NOMO-1 (cell line): ENCODE measurements at regions not wholly inside any gene's neighbourhood (a gene's known extent, or its start where the extent isn't known, plus 50 kb on each side); places are given as distances from the start of the nearest gene placed in this dataset.
"Not testable (repeated sequence)": the region's sequence is repeated elsewhere in the genome, so short reads cannot be mapped to it uniquely, and the experiment has no call there.

Experiments
- DNase-seq, 2 experiments: peaks; one replicate each; lab custom pipeline; 2025; ENCODE audit not compliant: unreplicated experiment in 2 of 2; lab: John Stamatoyannopoulos, UW

DNA sequence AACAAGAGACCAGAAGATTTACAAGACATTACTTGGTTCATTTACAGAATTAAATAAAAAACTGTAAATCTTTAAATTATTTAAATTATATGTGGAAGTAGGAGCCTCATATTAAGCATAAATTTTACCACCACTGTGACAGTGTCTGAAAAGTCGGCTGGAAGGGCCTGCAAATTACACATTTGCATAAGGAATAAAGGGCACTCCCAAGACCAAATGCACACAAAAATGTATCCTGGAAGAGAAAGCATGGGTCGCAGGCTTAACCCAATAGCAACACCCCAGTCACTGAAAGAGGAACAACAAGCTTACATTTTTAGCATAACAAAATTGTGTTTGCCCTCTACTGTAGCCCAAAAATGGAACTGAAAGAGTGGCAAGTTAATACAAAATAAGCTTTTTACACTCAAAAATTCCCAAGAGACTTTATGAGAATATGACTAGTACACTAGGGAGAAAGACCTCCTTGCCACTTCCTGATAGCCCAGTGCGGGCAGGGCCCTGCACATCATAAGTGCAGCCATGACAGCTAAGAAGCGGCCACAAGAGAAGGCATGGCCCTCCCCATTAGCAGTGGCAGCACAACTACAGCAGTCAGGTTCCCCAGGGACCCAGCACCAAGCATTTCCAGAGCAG lies 482.0 kb downstream of the DTWD2 start:
- no peak for DNase-seq

DNA sequence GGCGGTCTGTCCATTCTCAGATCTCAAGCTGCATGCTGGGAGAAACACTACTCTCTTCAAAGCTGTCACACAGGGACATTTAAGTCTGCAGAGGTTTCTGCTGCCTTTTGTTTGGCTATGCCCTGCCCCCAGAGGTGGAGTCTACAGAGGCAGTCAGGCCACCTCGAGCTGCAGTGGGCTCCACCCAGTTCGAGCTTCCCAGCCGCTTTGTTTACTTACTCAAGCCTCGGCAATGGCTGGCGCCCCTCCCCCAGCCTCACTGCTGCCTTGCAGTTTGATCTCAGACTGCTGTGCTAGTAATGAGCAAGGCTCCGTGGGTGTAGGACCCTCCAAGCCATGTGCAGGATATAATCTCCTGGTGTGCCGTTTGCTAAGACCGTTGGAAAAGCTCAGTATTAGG lies 486.1 kb downstream of the DTWD2 start:
- not testable (repeated sequence) for DNase-seq

DNA sequence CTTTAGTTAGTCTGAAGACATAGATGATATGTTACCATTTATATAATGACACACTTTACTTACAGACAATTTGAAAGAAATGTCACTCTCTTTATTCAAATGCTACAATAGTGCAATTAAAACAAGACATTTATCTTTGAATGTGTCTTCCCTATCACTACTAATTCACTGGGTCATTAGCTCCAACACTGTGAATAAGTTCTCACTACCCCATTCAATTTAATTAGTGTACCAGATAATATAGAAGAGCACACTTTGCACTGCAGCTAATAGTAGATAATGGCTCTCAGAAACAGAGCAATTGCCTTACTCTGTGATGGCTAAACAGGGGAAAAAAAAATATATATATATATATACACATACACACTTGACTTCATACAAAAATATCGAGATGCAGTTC lies 497.0 kb downstream of the DTWD2 start:
- DNase-seq, result no peak

DNA sequence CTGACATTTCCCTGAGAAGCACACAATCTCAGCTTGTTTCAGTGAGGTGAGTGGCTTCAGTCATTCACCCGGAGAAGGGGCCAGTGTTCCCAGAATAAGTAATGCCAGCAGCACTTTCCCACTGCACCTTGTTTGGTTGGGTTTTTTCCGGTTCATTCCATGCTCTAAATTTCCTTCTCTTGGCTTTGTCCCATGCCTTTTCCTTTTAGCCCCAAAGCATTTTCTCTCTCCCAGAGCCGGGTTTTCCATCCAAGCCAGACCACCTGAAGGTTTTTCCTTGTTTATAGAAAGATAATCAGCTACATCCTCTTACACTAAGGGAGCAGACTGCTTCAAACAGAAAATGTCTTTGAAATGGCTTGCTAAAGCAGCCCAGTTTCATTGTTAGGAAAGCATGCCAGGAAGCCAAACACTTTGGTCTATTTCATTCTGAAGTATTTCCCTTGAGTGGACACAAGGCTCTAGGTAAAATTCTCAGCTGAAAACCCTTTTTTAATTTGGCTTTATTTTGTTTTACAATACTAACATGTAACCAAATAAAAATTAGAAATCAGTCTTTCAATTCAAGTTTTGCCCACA lies 501.6 kb downstream of the DTWD2 start:
- DNase-seq, result no peak

DNA sequence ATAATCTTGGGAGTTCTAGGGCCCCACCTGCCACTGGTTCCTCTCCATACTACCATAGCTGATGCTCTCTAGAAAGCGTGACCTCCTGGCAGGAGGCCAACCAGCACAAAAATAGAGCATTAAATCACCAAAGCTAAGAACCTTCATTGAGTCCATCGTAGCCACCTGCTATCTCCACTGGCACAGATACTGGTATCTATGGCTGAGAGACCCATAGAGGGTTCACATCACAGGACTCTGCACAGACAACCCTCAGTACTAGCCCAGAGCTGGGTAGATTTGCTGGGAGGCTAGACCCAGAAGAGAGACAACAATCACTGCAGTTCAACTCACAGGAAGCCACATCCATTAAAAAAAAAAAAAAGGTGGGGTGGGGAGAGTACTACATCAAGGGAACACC lies 509.1 kb downstream of the DTWD2 start:
- DNase-seq, result no peak

DNA sequence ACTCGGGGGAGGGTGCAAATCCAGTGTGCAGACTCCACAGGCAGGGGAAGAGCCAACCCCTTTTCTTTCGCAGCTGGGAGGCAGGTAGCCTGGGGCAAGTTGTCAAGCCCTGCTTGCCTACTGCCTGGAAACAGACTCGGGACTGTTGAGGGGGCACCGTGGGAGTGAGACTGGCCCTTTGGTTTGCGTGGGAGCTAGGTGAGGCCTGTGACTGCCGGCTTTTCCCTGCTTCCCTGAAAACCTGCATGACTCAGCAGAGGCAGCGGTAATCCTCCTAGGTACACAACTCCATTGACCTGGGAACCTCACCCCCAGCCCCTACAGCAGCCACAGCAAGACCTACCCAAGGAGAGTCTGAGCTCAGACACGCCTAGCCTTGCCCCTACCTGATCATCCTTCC lies 509.5 kb downstream of the DTWD2 start:
- DNase-seq, result no peak

DNA sequence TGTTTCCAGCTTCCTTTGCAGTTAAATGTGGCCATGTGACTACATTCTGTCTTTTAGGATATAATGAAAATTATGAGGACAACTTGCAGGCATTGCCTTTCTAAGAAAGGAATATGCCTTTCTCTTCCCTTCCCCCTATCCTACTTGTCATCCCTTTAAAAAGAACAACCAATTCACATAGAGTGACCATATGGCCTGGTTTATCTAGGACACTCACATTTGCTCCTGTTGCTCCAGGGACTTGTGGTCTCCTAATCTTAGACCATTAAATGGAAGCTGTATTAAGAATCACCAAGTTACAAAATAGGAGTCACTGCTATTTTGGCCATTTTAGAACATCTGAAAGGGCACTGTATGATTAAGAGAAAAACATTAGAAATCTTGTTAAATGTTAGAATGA lies 520.3 kb downstream of the DTWD2 start:
- DNase-seq, result no peak

DNA sequence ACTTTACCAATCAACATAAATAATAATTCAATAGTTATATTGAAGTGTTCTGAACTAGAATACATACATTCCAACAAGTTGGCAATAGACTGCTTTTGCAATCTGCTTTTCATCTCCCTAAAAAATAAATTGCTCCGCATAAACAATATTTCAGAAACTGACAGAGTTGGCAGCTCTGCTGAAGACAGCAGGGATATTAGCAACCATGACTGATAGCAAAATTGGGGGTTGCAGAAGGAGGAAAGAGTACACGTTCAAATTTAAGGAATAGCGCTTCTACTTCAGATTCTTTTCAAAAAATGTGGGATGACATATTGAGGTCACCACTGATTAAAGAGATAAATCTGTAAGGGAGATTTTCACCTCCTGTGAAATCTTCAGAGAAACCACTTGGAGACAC lies 521.2 kb downstream of the DTWD2 start:
- DNase-seq, result no peak

DNA sequence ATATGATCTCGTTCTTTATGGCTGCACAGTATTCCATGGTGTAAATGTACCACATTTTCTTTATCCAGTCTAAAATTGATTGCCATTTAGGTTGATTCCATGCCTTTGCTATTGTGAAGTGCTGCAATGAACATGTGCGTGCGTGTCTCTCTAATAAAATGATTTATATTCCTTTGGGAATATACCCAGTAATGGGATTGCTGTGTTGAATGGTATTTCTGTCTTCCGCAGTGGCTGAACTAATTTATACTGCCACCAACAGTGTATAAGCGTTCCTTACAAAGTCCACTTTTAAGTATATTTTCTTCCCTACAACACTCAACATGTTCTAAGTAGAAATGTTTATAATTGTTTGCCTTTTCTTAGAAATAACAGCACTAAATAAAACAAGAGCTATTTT lies 521.9 kb downstream of the DTWD2 start:
- no peak for DNase-seq

DNA sequence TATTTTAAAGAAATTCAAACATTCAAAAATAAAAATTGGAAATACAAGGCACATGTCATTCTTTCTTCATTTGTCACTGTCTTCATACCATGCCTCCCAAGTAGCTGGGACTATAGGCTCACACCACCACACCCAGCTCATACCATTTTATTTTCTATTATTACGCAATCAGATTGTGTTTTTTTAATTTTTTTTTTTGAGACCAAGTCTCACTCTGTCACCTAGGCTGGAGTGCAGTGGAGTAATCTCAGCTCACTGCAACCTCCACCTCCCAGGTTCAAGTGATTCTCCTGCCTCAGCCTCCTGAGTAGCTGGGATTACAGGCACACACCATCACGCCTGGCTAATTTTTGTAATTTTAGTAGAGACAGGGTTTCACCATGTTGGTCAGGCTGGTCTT lies 526.1 kb downstream of the DTWD2 start:
- not testable (repeated sequence) for DNase-seq

DNA sequence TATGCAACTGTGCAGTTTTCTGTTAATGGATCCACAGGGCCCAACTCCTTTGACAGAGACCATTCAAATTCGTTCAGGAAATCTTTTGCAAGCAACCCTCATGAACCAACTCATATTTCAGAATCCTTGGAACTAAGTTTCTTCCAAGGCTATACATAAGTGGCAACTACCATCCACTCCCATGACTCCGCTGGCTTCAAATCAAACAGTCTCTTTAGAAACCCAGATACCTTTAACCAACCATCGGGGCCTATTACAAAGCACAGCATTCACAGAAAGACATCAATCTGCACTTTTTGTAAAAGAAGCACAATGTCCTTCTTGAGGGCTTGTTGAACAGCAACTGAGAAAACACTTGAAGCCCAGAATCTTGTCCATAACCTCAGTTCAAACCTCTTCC lies 526.9 kb downstream of the DTWD2 start:
- DNase-seq, result no peak

DNA sequence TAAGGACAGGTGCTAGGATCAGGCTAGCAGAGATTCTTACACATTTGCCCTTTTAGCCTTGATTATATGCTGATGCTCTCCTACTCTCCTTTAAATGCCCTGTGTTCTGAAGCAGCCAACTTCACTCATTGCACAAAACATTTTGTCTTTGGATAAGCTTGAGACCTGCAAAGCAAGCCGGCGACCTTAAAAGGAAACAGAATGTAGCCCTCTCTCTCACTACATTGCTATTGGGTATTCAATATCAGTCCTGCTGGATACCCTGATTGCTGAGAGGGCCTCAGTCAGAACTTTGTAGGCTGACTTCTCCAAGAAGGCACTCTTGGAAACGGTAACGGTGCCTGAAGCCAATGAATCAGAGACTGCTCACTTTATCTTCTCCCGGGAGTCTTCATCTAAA lies 528.9 kb downstream of the DTWD2 start:
- no peak for DNase-seq

DNA sequence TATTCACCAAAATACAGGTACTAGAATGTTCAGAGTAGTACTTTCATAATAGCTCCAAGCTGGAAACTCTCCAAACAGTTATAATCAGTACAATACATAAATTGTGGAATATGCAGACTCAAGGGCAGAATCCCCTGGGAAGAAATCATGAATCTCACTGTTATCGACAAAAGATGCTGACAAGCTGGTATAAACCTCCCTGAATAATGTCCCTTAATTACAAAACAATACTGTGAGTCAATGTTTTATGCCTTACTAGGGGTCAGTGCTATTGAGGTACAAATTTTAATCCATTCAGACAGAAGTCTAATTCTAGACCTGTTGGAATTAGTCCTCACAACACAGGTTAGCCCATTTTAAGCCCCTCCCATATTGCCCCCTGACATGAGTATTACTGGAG lies 532.3 kb downstream of the DTWD2 start:
- no peak for DNase-seq

DNA sequence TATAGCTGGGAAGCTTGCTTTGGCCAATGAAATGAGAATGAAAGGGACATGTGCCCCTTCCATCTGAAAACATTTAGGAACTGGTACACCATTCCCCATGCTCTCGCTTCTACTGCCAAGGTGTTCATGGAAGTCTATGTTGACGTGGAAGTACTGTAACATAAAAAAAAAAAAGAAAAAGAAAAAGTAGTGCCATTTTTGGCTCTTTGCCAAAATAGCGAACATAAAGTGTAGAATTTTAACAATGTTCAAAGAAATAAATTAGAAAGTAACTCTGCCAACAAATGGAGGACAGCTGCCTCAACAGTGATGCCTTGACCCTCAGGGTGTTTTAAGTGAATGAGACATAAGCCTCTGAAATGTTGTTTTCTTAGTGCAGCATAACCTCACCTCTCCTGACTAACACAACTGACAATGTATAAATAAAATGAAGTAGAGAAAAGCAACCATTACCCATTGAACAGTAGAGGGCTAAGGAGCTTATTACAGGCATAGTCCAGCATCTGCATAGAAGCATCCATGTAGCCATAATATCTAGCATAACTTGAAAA lies 536.6 kb downstream of the DTWD2 start:
- DNase-seq, result no peak

DNA sequence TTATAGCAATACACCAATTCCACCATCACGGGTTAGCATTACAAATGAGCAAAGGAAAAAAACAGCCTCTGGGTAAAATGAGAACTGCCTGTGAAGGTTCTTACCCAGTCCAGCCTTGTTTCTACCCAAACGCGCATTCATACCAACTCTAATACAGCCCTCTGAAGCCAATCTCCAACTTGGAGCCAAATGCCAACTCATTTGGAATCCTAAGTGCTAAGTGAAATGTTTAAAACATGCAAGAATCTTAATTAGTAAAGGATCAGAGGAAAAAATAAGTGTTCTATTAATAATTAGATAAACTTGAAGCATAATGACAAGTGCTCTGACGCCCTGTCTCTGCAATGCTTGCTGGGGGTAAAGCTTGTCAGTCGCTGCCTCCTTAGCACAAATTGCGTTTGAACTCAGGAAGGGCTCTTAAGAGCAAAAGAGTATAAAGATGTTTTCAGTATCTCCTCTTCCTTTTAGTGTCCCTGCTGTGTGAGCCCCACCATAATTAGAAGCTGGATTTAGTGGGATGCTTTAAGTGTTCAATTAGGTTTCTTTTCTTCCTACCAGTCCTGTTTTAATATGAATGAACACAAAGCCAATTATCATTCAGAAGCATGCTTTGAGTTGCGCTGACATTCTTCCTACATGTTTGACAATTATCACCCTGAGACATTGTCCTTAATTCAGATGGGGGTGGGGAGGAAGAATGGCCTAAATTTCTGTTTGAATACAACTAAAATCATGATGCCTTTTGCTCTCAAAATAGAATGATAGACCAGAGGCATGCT lies 537.6 kb downstream of the DTWD2 start:
- no peak for DNase-seq

DNA sequence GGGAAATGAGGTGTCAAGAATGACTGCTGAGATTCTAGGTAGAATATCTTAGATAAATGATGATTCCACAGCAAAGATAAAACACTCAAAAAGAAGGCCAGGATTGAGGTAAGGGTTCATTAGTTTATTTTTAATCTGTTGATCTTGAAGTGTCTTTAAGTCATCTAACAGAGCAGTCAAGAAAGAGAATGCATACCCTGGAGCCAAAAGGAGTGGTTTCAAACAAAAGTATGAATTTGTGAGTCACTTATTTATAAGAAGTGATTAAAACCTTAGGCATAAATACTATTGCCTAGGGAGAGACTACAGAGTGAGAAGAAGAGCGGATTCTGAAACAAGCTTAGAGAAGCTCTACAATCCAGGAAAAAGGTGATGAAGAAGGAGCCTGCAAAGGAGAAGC lies 541.0 kb downstream of the DTWD2 start:
- no peak for DNase-seq

DNA sequence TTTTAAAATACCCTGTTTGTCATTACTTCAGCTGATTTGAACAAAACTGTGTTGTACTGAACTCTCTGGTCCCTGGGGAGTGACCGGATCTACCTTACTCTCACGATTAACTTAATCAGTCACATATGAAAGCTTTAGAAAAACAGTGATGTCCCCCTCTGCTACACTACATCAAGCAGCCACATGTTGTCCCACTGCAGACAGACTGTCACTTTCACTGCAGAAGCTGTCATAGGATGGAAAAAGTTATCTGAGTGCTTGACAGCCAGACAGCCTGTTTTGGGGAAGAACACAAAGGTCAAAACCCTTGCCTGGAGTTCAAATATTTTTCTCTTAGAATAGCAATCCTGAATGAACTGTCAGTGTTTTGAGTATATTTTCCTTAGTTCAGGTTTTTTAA lies 546.4 kb downstream of the DTWD2 start:
- DNase-seq, result no peak

DNA sequence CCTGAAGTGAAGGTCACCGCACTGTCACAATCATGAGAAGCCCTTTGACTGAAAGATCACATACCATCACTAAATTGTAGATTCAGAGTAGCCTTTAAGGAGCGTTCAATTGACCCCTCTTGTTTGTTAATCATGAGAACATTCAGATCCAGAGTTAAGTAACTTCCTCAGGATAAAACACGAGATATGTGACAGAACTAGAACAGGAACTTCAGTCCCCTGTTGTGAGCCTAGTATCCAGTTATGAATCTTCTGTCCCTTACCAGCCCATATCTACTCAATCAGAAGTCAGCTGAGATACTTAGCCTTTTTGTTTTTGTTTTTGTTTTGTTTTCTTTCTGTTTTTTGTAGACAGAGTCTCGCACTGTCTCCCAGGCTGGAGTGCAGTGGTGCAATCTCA lies 547.3 kb downstream of the DTWD2 start:
- no peak for DNase-seq

DNA sequence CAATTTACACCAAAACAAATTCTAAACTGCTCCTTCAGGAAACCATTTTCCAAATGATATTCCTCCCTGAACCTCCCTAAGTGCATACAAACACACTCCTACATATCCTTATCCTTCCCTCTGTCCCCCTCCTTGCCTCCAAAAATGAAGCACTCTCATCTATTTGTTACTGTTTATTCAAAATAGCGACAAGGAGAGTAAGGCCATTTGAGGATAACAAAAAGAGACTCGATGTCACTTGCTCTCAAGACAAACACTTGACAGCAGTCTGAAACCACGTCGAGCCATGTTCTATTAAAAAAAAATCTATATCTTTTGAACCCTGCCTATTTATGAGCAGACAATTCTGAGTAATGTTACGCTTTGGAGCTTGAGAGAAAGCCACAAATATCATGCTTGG lies 547.9 kb downstream of the DTWD2 start:
- DNase-seq, result no peak

DNA sequence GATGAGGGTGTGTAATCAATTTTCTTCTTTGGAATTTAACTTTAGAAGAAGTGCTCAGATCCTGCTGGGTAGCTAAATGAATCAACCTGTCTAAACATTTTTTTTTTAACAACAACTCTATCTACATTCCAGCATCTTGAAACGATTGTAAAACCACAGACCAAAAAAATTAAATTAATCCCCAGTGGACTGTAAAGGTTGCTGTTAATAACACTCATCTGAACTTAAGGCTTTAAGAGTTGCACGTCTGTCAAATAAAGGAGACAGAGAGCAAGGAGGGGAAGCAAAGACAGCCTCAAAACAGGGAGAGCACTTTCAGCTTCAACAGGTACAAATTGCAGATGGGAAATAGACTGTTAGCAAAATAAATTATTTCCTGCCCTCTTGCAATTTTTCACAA lies 548.5 kb downstream of the DTWD2 start:
- no peak for DNase-seq

DNA sequence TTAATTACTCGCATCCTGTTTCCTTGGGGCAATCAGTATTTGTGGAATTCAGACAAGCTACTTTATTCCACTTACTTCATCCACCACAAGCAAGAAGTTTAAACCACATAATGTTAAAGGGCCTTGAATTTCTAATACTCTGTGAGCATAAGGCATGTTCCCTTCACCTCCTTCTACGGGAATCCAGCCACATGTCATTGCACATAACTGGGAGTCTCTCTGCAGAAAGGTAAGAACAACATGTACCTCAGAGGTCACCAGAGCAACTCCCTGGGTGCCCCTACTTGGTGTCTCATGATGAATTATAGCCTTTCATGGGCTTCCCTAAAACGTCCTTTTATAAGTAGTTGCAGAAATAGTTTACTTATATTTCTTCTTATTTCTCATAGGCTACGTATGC lies 553.2 kb downstream of the DTWD2 start:
- no peak for DNase-seq

DNA sequence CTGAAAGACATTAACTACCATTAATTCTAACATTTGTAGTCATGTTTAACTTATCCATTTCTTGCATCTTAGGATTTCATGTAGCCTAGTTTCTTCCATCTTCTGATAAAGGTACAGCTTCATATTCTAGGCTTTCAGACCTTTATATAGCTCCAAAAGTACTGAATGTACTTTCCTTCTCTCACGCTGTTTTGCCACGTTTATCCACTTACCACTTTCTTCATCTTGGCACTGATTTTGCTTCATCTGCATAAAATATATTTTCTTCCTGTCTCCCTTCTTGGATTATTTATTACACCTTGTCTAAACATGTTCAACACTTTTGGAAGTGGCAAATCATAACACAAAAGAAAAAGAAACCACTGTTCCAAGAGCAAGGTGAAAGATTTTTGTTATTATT lies 553.8 kb downstream of the DTWD2 start:
- no peak for DNase-seq
